ENCODE measurements at regions not wholly inside any gene's neighbourhood (a gene's known extent, or its start where the extent isn't known, plus 50 kb on each side); places are given as distances from the start of the nearest gene placed in this dataset.

DNA sequence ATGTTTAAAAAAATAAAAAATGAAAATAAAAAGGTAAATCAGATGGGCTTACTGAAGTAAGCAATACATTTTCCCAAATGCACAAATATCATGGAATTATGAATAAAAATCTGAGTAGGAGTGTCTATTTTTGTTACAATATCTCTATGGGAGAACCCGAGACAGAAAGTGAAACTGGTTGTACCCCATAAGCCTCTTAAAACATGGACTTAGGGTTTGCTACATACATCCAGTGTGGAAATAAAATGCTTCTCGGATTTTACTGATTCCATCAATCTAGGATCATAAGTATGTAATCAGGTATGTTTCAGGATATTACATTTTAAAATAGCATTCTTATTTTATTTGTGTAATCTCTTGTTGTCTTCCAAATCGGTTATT lies 177.8 kb upstream of the CDIN1 start:
- TF ChIP-seq CTCF (IDR thresholded peaks at IDR 0.05 in 4 of 5, conservative IDR thresholded peaks at IDR 0.05 in 1 of 5), result no peak
- TF ChIP-seq POLR2A (IDR thresholded peaks at IDR 0.05), result no peak
